HG02588 (cell line): ENCODE measurements at regions not wholly inside any gene's neighbourhood (a gene's known extent, or its start where the extent isn't known, plus 50 kb on each side); places are given as distances from the start of the nearest gene placed in this dataset.
"Not testable (repeated sequence)": the region's sequence is repeated elsewhere in the genome, so short reads cannot be mapped to it uniquely, and the experiment has no call there.

Experiments
- ATAC-seq: cut with Tn5 transposase; IDR thresholded peaks from one replicate; pipeline ENCODE4 v1.9.1; 2021; ENCODE audit warnings: mild to moderate bottlenecking, moderate library complexity; ENCODE audit not compliant: unreplicated experiment

DNA sequence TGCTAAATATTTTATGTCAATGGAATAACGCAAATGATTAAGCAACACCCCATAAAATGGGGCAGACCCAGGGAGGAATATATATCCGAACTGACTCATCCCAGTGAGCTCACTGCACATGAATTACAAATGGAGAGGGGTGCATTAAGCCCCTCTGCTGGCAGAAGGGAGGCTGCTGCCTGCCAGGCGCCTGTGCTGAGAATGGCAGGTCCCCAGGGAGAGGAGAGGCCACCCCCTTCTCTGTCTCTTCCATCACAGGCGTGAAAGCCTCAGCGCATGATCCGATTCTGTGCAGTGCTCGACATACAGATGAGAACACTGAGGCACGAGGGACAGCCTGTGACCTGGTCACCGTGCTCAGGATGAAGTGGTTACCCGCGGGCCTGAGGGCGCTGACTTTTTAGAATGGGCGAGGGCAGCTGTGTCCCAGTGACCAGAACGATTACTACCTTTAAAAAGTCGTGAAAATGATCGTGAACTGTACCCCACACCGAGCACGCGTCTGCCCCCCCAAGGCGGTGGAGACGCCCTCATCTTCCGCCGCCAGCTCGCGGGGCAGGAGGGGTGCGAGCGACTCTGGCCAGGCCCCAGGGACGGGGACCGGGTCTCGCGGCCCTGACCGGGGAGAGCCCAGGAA is 229.7 kb upstream of the FRG2C start:
- ATAC-seq = not testable (repeated sequence)

DNA sequence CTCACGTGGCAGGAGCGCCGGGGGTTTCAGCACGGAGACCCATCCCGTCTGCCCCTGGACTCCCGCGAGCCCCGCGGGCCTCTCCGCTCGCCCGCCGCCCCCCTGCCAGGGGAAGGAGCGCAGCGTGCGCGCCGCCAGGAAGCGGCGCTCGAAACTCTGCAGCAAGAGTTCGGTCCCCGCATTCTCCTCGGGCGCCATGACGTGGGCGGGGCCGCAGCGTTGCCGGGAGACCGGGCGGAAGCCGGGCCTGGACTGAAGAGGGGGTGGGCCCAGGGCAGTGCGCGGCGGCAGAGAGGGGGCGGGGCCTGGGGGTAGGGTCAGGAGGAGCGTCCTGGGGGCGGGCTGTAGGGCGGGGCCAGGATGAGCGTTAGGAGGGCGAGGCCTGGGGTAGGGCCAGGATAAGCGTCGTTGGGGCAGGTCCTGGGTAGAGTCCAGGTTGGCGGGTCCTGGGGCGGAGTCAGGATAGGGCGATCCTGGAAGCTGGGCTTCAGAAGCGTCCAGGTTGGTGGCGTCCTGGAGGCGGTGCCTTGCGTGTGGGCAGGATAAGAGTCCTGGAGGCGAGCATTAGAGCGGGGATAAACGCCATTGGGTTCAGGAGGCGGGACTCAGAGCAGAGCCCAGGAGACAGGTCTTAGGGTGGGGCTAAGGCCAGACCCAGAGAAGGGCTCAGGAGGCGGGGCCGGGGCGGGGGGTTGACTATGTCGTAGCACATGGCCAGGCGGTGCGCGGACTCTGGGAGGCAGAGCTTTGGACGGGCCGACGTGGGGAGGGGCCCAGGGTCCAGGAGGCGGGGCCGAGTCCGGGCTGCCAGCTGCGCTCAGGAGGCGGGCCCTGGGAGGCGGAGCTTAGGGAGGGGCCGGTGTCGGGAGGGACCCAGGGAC is 229.0 kb upstream of the FRG2C start:
- peak; percentile 100 for ATAC-seq

DNA sequence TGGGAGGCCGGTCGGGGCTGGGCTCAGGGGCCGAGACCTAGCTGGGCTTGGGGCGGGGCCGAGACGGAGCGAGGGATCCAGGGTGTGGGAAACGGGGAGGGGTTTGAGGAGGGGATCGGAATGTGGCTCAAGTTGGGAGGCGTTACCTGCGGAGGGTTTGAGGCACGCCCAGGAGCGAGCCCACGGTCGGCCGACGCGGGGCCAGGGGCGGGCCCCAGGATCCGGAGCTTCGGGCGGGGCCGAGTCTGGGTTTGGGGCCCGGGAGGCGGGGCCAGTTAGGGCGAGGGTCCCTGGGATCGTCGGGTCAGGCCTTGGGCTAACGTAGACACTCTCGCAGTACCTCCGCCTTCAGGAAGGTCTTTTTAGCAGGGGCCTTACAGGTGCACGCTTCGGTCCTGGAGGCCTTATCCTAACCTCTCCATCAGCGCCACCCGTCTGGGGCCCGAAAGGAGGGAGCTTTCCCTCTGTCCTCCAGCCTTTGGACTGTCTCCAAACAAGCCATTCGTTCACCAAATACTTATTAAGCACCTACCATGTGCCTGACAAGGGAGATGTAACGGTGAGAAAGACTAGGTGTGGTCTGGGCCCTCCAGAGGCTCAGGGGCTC is 228.2 kb upstream of the FRG2C start:
- not testable (repeated sequence) for ATAC-seq

DNA sequence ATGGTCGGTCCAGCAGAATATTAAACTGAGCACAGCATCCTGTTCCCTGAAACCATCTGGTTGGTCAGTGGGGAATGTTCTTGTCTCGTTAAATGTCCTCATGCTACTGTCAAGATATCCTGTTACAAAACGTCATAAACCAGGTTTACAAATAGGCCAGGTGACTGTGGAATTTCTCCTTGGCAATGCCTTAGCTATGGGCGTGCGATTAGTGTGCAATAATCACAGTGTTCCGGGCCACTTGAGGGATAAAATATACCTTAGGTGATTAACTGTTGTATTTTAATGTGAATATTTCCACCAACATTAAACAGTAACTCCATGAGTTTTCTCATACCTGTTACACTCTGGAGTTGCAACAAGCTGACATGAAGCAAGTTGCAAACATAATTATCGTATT is 223.1 kb upstream of the FRG2C start:
- not testable (repeated sequence) for ATAC-seq

DNA sequence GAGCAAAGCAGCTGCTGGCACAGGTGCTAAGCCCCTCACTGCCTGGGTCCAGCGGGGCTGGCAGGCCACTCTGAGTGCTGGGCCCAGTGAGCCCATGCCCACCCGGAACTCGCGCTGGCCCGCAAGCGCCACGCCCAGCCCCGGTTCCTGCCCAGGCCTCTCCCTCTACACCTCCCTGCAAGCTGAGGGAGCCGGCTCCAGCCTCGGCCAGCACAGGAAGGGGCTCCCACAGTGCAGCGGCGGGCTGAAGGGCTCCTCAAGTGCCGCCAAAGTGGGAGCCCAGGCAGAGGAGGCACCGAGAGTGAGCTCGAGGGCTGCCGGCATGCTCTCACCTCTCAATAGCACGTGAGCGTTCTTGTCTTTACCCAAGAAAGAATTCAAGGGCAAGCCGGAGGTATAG is 219.5 kb upstream of the FRG2C start:
- ATAC-seq = not testable (repeated sequence)

DNA sequence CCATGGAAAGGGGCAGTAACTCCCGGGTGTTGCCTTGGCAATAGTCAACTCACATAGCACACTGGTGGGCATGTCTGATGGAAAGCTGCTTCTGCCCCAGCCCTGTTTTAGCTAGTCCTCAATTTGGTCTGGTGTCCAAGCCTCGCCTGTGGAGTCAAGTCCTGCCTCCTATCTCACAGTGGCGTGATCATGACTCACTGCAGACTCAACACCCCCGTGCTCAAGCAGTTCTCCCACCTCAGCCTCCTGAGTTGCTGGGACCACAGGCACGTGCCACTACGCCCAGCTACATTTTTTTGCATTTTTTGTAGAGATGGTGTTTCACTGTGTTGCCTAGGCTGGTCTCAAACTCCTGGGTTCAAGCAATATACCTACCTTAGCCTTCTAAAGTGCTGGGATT is 218.9 kb upstream of the FRG2C start:
- not testable (repeated sequence) for ATAC-seq

DNA sequence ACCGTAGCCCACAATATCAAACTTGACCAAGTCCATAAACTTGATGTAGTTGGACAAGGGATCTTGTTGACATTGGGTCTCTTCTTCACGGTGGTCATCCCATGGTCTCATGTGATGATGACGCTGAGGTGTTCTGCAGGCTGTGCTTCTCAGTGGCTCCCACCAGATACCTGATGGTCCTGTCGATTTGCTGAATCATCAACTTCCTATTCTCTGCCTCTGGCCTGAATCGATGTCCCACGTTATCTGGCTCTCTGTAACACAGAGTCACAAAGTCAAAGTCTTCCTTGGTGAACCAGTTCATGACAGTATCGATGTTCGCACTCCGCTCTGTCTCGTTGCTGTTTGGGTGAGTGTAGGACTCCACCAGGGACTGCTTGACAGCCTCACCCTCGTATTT is 217.2 kb upstream of the FRG2C start:
- ATAC-seq = not testable (repeated sequence)

DNA sequence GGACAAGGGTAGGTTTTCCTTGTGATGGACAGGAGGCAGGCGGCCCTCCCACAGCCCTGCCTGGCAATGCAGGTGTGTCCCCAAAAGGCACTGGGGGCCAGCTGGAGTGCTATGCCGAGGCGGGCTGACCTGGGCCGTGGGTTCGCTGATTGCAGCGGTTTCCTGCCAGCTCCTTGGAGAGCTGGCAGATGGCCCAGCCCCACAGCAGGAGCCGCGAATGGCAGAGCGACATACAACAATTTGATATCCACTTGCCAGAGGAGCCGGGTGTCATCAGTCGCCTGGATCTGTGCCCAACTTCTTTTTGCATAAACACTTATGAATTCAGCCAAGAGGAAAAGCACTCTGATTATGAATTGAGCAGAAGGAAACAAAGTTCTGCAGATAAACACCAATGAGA is 210.8 kb upstream of the FRG2C start:
- ATAC-seq = not testable (repeated sequence)

DNA sequence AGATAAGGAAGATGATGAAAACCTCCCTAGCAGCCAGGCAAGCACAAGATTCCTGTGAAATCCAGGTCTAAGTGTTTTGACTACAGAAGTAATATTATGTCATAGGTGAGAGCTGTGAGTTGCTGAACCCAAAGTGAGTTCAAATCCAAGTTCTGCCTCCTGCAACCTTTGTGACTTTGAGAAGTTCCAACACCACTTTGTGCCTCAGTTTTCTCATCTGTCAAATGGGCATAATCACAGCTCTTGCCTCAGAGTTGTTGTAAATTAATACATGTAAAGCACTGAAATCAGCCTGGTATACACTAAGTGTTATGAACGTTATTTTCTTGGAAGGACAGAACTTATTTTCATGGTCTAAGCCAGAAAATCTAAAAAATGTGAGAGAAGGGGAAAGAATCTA is 210.3 kb upstream of the FRG2C start:
- not testable (repeated sequence) for ATAC-seq

DNA sequence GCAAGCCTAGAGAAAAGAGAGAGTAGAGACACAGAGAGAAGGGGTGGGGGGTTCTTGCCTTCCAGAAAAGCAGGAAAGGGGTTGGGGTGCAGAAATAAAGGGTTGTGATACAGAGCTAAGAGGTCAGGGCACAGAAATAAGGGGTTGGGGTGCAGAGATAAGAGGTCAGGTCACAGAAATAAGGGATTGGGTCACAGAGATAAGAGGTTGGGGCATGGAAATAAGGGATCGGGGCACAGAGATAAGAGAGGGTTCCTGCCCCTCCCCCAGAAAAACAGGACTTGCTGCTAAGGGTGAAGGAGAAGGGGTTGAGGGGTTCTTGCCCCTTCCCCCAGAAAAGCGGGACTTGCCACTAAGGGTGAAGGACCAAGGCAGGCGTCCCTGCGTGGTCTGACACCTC is 189.6 kb upstream of the FRG2C start:
- not testable (repeated sequence) for ATAC-seq

DNA sequence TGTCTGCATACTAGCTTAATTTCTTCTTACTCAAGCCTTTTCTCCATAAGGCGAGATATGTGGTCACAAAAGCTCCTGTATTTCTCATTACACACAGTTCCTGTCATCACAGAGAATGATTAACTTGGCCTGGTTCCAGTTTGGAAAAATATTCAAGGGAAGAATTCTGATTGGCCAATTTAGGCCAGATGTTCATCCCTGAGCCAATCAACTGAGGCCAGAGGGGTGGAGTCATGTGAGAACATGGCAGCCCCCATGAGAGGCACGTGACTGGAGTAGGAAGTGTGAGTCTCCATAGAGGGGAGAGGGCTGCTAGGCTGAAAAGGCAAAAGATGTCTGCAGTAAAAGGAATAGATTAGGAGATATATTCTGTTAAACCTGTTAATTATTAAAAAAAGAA is 167.5 kb upstream of the FRG2C start:
- ATAC-seq = not testable (repeated sequence)

DNA sequence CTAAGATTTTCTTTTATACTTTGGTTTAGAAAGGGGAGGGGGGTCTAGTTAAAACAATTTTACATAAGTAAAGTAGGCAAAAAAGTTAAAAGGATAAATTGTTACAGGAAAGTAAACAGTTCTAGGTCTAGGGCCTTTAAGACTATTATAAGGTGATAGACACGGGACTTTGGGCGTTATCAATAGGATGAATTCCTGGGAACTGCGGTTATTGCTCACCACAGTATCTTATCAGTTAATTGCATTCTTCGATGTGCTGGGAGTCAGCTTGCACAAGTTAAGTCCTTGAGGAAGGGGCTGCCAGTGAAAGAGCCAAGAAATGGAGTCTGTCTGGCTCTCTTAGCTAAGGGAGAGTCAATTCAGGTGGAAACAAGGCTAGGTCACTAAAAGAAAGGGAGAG is 163.8 kb upstream of the FRG2C start:
- not testable (repeated sequence) for ATAC-seq

DNA sequence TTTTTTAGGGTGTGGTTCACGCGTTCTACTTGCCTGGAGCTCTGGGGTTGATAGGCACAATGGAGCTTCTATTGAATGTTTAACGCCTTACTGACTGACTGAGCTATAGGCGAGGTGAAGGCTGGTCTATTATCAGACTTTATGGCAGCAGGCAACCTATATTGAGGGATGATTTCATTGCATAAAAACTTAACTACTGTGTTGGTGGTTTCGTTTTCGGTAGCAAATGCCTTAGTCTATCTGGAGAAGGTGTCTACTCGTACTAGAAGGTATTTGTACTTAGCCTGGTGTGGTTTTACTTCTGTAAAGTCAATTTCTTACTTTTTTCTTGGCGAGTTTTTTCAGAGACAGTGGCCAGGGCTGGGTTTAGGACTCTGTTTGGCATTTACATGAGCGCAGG is 162.0 kb upstream of the FRG2C start:
- ATAC-seq = not testable (repeated sequence)

DNA sequence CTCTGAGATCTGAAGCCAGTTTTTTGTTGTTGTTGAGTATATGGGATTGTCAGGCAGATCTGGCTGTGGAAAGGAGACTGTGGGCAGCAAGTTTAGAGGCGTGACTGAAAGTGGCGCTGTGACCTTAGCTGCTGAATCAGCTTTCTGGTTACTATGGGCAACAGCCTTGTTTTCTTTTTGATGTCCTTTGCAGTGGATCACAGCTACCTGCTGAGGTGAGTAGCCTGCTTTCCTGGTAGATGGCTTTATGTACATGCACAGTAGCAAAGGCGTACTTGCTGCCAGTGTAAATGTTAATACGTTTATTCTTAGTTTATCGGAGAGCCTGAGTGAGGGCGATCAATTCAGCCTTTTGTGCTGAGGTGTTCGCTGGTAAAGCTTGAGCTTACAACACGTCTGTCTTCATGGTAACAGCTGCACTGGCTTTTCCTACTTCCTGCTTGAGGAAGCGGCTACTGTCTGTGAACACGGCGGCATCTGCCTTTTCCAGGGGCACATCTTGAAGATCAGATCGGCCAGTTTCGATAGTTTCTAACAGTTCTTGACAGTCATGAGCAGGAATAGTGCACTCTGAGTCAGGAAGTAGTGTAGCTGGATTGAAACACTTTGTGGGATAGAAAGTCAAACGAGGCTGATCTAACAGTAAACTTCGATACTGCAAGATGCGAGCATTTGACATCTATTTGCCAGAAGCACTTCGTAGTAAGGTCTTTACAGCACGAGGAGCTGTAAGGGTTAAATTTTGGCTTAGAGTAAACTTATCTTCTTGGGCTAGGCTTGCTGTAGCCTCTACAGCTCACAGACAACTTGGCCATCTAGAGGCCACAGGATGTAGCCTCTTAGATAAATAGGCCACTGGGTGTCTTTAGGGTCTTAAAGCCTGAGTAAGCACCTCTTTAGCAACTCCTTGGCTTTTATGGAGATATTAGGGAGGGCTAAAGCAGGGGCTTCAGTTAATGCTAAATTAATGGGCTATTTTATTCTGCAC is 161.1 kb upstream of the FRG2C start:
- ATAC-seq = not testable (repeated sequence)

DNA sequence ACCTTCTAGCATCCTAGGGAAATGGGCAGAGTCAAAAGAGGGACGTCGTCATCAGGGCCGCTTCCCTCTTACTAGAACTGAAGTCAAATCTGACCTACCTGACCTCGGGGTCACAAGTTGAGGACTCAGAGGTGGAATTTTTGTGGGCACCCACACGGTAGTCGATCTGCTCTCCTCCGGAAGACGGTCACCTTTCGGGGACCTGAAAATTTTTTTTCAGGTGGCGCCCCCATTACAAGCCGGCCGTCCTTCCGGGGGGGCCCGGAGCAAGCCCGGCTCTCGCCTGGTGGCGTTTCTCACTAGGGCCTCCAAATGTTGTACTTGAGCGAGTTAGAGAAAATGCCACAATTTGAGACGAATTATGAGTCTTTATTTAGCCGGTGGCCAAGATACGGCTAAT is 157.5 kb upstream of the FRG2C start:
- ATAC-seq = no peak

DNA sequence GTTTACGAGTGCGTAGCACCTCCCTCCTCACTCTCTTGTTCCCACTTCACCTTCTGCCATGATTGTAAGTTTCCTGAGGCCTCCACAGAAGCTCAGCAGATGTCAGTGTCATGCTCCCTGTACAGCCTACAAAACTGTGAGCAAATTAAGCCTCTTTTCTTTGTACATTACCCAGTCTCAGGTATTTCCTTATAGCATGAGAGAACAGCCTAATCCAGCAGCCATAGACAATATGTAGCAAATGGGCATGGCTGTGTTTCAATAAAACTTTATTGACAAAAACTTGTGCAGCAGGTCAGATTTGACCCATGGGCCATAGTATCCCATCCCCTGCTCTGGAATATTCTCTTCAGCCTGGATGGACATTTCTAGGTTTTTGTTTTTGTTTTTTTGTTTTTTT is 156.2 kb upstream of the FRG2C start:
- ATAC-seq = not testable (repeated sequence)

DNA sequence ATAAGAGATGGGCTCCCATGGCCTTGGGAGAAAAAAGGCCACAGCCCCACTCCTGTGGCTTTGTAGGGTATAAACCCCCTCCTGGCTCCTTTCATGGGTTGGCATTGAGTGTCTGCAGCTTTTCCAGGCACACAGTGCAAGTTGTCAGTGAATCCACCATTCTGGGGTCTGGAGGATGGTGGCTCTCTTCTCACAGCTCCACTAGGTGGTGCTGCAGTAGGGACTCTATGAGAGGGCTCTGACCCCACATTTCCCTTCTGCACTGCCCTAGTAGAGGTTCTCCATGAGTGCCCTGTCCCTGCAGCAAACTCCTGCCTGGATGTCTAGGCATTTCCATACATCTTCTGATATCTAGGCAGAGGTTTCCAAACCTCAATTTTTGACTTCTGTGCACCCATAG is 136.5 kb upstream of the FRG2C start:
- ATAC-seq = not testable (repeated sequence)

DNA sequence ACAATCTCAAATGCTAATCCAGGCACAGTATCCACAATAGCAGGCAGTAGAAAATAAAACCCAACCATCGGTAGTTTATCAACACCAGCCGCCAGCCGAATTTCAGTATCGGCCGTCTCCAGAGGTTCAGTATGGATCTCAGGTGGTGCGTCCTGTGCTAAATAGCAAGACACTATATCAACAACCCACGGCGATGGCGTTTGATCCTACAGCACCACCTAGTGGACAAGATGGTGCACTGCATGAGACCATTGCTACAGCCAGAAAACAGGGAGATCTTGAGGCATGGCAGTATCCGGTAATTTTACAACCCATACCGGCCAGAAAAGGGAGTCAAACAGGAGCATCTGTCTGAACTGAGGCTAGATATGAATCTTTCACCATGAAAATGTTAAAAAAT is 112.0 kb upstream of the FRG2C start:
- not testable (repeated sequence) for ATAC-seq

DNA sequence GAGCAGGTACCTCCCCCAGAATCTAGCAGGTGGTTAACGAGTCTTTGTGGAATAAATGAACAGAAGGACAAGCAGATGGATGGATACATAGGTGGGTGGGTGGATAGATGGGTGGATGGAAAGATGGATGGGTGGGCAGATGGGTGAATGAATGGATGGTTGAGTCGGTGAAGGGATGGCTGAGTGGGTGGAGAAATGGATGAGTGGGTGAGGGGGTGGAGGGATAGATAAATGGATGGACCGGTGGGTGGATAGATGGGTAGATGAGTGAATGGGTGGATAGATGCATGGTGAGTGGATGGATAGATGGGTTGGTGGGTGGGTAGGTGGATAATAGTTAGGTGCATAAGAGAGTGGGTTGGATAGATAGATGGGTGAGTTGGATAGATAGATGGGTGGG is 99.7 kb upstream of the FRG2C start:
- ATAC-seq = not testable (repeated sequence)

DNA sequence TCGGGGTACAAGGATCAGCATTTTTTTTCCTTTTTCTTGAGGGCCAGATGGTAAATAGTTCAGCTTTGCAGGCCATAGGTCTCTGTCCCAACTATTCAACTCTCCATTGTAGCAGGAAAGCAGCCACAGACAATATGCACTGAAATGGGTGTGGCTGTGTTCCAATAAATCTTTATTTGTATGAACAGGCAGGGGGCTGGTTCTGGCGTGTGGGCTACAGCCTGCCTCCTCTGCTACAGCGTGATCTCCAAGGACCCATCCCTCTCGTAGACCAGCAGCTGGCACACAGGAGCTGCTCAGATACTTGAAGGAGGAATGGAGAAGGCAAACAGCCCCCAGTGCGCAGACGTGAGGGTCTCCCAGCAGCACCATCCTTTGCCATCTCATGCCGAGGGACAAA is 91.8 kb upstream of the FRG2C start:
- ATAC-seq = not testable (repeated sequence)

DNA sequence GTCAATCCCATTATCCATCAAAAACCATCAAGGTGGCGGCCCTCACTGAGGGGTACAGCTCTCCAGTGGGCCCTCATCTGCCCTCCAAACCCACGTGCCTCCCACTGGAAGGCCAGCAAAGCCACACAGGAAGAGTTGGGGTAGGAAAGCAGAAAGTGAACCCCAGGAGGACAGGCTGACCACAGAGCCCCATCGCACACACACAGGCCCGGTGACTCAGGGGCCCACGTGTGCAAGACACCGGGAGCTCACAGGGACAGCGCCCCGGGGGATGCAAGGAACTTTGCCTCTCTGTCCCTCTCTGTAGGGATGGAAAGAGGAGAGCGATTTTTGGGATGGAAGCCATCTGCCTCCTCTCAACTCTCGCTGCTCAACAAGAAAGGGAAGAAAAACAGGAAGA is 85.0 kb upstream of the FRG2C start:
- not testable (repeated sequence) for ATAC-seq
